HG03432 (cell line): ENCODE measurements at regions not wholly inside any gene's neighbourhood (a gene's known extent, or its start where the extent isn't known, plus 50 kb on each side); places are given as distances from the start of the nearest gene placed in this dataset.

Experiments used
- ATAC-seq: cut with Tn5 transposase; IDR thresholded peaks from one replicate; pipeline ENCODE4 v1.9.1; 2021; ENCODE audit warnings: mild to moderate bottlenecking, moderate library complexity; ENCODE audit not compliant: unreplicated experiment

DNA sequence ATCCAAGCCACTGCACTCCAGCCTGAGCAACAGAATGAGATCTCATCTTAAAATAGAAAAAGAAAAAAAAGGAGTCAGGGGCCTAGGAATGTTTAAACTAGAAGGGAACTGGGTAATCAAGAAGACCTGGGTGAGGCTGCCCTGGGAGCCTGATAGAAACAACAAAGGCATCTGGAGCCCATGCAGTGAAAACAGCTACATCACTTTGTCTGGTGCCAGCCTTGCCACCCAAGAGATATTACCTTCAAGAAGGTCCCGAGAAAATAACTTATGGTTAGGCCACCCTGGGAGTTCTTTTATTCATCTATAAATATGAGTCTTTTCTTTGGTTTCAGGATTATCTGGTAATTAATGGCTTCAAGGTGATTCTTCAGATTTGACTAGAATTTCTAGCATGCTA lies 412.1 kb downstream of the METTL15 start:
- ATAC-seq = no peak

DNA sequence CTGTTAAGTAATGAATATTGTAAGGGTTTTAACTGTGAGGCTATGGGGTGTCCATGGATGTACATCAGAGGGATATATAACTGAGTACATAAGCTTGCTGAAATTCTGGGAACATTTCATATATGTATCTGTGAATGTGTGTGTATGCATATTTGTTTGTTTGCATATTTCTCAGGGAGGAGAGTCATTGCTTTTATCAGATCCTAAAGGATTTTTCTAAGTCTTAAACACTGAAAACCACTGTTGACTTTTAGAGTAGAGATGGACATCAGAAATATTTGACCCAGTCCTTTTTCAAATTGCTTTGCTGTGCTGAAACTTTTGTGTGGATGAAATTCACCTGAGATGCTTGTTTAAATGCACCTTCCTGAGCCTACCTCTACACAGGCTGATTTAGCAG lies 410.6 kb downstream of the METTL15 start:
- ATAC-seq = no peak

DNA sequence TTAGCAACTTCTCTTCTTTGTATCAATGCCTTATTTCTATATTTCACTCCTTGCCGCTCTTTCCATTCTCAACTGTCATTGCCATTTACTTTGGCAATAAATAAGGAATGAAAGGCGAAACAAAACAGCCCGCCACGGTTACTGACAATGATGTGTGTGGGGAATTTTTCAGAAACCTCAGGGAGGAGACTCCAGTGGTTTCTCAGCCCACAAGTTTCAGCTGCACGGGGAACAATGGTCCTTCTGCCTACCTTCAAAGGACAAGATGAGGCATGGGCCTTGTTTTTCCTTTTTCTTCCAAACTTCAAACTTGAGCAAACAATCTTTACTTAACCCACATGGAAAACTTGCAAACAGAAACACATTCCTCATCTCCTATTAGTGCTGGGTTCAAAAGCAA lies 409.4 kb downstream of the METTL15 start:
- no peak for ATAC-seq

DNA sequence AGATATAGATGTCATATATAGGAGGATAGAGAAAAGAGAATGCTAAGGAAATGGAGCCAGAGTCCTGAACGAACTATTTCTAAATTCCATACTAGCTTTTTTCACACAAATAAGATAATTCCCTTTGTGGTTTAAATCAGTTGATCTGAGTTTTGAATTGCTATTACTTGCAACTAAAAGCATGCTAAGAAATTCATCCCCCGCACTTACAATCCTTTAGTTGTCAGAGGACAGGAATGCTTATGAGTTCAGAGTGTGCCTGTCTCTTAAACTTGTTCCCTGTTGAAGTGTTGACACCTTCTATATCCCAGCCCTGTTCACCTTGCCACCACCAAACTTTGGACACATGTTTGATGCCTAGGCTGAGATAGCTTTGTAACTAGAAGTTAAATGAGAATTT lies 406.2 kb downstream of the METTL15 start:
- ATAC-seq = no peak

DNA sequence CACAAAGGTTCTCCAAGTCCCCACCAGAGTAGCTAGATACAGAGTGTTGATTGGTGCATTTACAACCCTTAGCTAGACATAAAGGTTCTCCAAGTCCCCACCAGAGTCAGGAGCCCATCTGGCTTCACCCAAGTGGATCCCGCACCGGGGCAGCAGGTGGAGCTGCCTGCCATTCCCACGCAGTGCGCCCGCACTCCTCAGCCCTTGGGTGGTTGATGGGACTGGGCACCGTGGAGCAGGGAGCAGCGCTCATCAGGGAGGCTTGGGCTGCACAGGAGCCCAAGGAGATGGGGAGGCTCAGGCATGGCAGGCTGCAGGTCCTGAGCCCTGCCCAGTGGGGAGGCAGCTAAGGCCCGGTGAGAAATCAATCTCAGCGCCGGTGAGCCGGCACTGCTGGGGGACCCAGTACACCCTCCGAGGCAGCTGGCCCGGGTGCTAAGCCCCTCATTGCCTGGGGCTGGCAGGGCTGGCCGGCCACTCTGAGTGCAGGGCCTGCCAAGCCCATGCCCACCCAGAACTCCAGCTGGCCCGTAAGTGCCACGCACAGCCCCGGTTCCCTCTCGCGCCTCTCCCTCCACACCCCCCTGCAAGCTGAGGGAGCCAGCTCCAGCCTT lies 404.1 kb downstream of the METTL15 start:
- ATAC-seq = no peak

DNA sequence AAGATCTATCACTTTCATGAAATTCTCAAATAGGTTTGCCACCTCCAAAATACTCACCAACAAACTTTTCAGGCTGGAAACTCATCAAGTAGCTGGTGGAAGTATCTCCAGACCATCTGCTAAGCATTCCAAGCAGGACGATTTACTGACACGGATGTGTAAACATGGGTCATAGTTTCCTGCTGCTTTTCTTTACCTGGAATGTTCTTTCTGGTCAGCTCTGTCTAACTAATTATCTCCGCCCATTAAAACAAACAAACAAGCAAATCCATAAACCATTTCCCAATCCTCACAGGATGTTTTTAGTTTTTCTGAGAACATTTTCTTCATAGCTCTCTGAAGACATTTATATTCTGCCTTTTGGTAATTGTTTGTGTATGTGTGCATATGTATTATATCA lies 397.0 kb downstream of the METTL15 start:
- no peak for ATAC-seq

DNA sequence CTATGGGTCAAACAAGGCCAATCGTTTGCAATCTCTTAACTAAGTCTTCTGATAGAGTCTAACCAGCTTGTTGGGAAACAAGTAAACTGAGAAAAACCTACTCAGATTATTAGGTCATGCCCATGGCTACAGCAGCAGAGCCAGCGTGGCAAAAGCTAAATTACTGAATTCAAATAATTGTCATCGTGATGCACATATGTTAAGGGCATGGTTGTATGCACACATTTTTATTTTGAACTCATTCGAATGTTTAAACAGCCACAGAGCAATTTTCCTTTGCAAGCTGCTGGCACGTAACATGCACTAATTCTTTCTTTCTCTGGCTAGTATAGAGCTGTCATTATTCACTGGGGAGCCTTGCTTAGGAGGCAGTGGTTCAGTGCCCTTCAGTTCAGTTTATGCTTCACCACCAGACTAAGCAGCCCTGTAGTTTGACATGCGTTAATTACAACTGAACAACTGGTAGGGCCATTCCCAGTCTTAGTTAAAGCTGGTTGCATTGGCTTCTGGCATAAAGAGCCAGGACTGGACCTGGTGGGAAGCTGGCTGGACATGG lies 396.4 kb downstream of the METTL15 start:
- no peak for ATAC-seq

DNA sequence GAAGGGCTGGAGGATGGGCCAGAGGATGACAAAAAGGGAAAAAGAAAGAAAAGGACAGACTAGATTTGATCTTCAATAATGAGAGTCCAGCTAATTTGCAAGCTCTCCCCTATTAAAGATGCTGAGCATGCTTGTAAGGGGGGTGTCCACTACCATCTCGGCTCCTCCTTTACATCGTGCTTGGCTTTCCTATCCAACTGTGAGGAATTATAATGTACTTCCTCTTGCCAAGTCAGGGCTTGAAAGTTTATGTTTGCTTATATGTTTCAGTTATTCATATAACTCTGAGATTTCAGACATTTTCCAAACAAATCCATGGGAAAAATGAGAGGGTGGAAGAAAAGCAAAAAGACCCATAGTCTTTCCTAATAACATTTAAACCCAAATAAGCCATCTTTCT lies 387.1 kb downstream of the METTL15 start:
- ATAC-seq = no peak

DNA sequence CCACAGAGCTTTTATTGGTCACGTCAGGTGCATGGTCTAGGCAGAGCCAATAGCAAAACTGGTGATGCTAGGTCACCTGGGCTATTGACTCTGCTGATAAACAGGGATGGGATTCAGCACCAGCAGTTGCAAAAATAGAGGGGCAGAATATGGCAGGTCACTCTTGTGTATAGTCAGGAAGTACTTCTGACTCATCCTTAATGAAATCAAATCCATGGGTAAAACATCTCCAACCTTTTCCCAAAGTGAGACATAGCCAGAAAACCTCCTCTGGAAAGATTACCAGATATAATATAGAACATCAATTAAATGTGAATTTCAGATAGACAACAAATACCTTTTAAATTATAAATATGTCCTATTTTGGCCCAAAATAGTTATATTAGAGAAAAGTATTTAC lies 383.2 kb downstream of the METTL15 start:
- no peak for ATAC-seq

DNA sequence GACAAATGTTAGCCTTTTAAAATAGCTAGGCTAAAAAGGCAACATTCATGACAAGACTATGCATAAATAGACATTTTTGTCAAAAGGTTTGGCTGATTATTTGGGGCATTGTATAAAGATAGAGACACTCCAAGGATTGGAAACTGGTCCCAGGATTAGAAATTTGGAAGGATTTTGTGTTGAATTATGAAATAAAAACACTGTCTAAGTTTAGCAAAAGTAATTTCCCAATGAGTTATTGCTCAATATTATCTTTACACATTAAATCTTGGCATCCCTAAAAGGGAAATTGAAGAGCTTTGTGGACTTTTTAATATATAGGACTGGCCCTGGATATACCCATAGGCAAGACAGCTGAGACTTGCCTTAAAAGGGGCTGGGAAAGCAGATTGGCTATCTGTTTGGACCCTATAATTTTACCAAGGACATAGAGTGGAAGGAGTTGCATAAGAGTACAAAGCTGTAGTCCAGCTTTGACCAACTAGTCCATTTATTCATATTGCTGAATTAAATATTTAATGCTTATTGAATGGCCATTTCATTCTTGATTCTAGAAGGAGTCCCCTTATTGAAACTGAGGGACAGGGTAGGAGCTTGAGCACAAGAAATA lies 382.7 kb downstream of the METTL15 start:
- no peak for ATAC-seq

DNA sequence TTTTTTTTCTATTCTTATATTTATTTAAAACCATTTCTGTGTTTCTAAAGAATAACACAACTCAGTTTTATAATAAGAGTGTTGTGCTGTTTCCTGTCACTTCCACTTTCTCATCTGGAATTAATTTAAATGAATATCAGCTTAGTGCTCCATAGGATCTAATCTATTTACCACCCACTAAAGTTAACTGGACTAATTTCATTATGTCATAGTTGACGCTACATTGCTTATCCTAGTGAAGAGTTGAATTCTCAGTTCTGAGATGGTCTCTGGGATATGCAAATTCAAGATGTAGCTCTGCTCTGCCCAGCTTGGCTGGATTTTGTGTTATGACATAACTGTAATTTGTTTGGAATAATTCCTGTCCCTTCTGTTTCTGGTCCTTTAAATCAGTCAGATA lies 380.1 kb downstream of the METTL15 start:
- no peak for ATAC-seq

DNA sequence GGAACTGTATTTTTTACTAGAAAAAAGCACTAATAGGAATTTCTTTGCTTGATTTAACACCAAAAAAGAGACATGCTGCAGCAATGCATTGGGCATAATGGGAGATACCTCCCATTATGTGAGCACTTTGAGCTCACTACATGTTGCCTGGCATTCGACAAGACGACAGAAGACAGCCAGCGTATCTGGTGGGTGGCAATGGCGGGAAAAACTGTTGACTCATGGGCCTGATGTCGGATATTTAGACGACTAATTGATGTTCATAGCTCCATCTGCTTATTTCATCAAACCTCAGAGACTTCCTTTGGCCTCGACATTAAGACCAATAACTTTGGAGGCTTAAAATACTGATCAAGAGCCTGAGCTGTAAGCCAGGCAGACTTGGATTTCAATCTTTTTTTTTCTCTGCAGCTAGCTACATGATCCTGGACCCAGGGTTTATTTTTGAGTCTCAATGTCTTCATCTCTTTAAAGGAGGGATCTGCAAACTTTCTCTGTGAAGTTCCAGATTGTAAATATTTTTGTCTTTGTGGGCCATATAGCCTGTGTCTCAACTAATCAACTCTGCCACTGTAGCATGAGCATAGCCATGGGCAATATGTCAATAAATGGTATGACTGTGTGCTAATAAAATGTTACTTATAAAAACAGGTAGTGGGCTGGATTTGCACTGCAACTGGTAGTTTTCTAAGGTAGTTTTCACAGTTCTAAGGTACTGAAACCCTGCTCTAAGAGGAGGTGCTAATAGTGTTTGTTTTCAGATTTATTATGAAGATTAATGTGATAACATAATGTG lies 375.1 kb downstream of the METTL15 start:
- ATAC-seq = no peak

DNA sequence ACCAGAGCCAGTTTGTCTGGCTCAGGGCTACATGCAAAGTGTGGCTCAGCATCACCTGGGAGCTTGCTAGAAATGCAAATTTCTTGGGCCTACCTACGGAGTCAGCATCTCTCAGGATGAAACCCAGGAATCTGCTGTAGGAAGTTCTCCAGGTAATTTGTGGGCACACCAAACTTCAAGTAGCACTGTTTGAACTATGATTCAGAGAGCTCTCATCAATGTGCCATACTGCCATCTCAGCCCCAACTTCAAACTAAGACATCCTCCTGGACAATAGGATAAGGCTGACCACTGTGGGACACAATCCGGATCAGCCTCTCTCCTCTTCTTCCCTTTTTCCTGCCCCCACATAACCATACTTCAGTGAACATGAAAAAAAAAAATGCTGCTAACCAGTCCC lies 374.5 kb downstream of the METTL15 start:
- ATAC-seq = no peak

DNA sequence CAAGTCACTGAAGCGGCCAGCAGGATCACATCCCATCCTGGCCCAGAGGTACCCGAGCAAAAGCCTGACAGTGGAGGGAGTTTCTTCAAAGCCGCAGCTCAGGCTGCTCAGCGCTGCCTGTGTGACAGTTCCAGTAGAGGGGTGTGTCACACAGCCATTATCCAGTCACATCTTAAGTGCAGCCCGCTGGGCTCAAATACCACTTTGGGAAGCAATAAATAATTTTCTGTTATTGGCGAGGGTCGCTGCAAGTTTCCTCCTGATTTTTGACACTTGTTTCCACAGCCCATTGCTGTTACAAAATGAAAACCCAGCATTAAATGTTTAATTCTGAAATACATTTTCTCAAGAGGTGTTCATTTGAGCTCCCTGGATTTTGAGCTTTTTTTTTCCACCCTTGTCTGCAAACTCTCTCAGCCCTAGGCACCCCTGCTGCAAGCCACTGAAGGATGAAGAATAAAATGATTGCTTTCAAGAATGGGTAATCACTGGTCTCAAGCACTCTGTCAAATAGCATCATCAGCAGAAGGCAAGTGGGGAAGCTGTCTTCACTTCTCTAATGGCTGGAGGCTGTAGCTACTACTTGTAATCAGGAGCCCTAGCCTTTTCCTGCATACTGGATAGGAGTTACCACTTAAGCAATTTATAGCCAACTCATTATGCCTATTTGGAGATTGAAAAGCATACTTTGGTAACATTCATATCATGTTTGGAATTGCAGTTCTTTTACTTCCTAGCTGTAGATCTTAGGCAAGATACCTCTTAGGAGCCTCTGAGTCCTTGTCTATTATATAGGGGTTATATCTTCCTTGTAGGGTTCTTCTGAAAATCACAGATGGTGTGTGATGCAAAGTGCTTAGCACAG lies 373.7 kb downstream of the METTL15 start:
- no peak for ATAC-seq

DNA sequence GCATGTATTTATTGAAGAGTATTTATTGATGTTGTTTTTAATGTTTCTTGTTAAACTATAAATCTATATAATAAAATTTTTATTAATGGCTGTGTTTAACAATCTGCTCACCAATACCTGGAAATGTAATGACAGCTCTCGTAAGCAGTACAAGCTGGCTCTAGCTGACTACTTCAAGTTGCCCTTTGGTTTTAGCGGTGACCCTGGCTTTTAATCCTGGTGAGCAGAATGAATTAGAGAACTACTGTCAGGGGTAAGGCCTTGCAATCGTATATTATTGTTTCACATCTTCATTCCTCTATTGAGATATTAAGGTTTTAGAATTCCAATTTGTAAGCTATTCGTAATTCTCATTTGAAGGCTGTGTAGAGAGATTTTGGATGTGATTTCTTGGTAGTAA lies 372.2 kb downstream of the METTL15 start:
- no peak for ATAC-seq

DNA sequence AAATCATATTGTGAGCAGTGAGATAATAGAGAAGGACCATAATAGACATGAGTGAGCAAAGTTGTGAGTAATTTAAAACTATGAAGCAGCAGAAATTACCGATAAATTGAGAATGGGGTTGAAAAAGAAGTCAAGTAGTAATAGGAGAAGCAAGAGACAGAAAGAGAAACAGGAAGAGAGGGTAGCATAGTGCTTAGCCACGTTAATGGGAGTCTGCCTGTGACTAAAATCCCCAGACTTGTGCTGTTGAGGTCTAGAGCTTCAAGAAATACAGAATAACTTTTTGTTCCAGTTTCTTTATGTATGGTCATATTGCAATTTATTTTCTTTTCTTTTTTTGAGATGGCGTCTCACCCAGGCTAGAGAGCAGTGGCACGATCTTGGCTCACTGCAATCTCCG lies 368.7 kb downstream of the METTL15 start:
- ATAC-seq = no peak

DNA sequence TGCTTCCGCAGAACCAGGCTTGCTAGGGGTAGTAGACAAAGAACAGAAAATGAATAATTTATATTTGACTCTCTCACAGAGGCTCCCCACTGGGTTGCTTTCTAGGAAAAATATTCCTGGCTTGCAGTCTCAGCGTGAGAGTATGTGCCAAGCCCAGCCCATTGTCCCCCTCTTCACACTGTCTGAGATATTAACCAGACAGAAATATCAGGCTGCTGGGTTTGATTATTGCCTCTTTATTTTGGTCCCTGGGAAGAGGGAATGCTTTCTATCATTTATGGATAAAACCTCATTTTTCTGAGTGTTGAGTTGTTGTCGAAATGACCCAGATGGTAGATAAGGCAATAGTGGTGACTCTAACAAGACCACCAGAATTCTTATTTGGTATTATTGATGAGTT lies 367.9 kb downstream of the METTL15 start:
- ATAC-seq = no peak

DNA sequence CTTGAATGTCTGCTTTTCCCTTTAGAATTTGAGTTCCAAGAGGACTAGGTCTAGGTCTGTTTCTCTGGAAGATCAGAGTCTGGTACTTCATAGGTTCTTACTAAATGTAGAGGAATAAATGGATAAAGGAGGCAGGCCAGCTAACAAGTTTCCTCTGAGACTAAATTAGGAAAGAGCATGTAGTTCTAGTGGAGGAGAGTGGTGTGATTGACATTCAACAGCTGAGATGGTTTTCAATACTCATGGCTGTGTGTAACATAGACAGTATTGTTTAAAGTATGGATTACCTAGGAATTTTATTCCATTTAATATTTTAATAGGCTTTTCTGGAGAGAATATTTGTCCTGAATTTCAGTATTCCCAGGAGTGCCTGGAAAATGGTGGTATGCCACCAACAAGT lies 364.7 kb downstream of the METTL15 start:
- ATAC-seq = no peak

DNA sequence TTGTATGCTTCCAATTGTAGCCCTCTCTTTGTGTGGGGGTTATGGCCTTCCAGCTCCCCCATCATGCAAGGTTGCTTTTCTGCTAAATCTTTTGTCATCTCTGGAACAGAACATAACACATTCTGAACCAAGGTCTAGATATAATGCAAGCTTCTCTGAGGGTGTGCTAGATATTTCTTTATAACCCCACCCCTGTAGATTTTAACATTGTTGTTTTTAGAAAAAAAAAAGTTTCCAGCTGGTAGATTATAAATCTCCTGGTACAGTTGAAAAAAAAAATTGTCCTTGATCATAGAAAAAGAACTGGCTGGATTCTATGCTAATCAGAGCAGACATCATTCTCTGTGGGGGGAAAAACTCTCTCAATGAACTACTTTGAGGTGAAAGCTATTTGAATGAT lies 363.3 kb downstream of the METTL15 start:
- no peak for ATAC-seq

DNA sequence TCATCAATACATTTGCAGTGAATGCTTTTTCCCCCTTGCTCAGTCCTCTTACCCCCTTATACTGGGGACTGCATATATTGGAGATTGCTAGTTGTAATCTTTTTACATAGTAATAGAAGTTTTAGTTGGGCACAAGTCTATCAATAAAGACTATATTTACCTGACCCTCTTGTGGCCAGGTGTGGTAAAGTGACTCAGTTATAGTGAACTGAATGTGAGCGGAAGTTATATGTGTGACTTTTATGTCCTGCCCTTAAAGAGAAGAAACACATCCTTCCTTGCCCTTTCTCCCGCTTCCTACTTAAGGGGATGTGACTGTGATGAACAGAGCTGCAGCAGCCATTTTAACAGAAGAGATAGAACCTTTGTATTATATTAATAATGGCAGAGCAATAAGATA lies 362.0 kb downstream of the METTL15 start:
- ATAC-seq = no peak

DNA sequence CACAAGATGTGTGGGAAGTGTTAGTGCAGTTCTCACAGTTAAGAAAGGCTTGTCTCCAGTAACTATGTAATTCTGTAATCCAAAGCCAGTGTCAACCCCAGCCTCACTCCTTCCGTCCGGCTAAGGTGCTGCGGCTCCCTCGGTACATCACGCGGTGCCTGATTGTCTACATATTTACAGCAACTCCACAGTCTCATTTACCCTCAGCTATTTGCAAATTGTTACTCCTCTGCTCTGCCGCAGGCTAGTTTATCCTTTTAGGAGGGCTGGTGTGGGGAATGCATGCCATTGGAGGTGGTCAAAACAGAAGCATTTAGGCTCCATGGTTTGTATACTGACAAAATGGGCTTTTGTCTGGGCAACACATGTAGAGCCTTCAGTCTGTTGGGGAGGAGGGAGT lies 358.3 kb downstream of the METTL15 start:
- ATAC-seq = no peak
